Erythroblast (primary cell): ENCODE measurements at regions not wholly inside any gene's neighbourhood (a gene's known extent, or its start where the extent isn't known, plus 50 kb on each side); places are given as distances from the start of the nearest gene placed in this dataset.

Experiments
- GATA1 ChIP-seq: IDR thresholded peaks from 2 replicates; pipeline ENCODE4 v1.6.1; 2011; ENCODE audit warnings: low read depth, mild to moderate bottlenecking, control low read depth, low read length, moderate library complexity
- POLR2A ChIP-seq: IDR thresholded peaks from 2 replicates; pipeline ENCODE4 v1.6.1; 2011; ENCODE audit warnings: mild to moderate bottlenecking, low read length

- TF ChIP-seq POLR2A (no peak), GATA1 (no peak)
Observed at GRCh38 chr3:40869013-40869412, 330.3 kb upstream of the CTNNB1 start.
